Sigmoid colon (tissue), 4 donors: ENCODE measurements at regions not wholly inside any gene's neighbourhood (a gene's known extent, or its start where the extent isn't known, plus 50 kb on each side); places are given as distances from the start of the nearest gene placed in this dataset.

Experiments used
- POLR2A ChIP-seq, 2 donors: fragments of 450-650 bp; IDR thresholded peaks; one replicate each; pipeline ENCODE4 v1.6.1; 2016; ENCODE audit warnings: antibody characterized with exemption in 2 of 2, mild to moderate bottlenecking in 2 of 2, moderate library complexity in 2 of 2
- POLR2AphosphoS5 ChIP-seq, 4 donors: sonication (generic); formaldehyde crosslinking; IDR thresholded peaks; one replicate each; pipeline ENCODE4 v1.6.1; 2017; ENCODE audit warnings: antibody characterized with exemption in 4 of 4
- TF ChIP-seq, protein P1 (sequence below), 4 experiments: fragments of 450-650 bp in 3 of 4; fragments of 200-600 bp in 1 of 4; IDR thresholded peaks; one replicate each; pipeline ENCODE4 v1.5.1; 2016 to 2019; ENCODE audit warnings: antibody characterized with exemption in 4 of 4, mild to moderate bottlenecking in 3 of 4, moderate library complexity in 2 of 4

DNA sequence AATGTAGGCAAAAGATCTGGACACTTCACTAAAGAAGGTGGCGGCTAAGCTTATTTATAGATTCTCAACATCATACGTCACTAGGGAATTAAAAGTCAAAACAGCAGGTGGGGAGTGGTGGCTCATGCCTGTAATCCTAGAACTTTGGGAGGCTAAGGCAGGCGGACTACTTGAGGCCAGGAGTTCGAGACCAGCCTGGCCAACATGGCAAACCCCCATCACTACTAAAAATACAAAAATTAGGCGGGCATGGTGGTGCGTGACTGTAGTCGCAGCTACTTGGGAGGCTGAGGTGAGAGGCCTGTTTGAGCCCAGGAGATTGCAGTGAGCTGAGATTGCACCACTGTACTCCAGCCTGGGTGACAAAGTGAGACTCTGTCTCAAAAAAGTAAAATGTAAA lies 74.6 kb downstream of the GPX5 start:
- TF ChIP-seq, protein P1, sequence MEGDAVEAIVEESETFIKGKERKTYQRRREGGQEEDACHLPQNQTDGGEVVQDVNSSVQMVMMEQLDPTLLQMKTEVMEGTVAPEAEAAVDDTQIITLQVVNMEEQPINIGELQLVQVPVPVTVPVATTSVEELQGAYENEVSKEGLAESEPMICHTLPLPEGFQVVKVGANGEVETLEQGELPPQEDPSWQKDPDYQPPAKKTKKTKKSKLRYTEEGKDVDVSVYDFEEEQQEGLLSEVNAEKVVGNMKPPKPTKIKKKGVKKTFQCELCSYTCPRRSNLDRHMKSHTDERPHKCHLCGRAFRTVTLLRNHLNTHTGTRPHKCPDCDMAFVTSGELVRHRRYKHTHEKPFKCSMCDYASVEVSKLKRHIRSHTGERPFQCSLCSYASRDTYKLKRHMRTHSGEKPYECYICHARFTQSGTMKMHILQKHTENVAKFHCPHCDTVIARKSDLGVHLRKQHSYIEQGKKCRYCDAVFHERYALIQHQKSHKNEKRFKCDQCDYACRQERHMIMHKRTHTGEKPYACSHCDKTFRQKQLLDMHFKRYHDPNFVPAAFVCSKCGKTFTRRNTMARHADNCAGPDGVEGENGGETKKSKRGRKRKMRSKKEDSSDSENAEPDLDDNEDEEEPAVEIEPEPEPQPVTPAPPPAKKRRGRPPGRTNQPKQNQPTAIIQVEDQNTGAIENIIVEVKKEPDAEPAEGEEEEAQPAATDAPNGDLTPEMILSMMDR (IDR thresholded peaks at IDR 0.05): no peak
- no peak for TF ChIP-seq POLR2AphosphoS5 (IDR thresholded peaks at IDR 0.05)
- TF ChIP-seq POLR2A (IDR thresholded peaks at IDR 0.05): no peak
